HFF-Myc (cell line): ENCODE measurements at regions not wholly inside any gene's neighbourhood (a gene's known extent, or its start where the extent isn't known, plus 50 kb on each side); places are given as distances from the start of the nearest gene placed in this dataset.

ENCODE experiments used
- DNase-seq: peaks from one replicate; pipeline ENCODE4 v3.0.0-alpha.2; 2011; ENCODE audit warnings: low read depth; ENCODE audit errors: extremely low read depth
- H3K4me3 ChIP-seq: replicated peaks from 2 replicates; pipeline ENCODE4 v1.5.1; 2011; ENCODE audit warnings: low read depth, mild to moderate bottlenecking, control low read depth, low read length
- CTCF ChIP-seq: IDR thresholded peaks from 2 replicates; pipeline ENCODE4 v1.5.1; 2012; ENCODE audit warnings: mild to moderate bottlenecking, low read depth, low read length, control low read depth; ENCODE audit errors: missing control alignments

GRCh38 chr2:71944183-71944550 is 203.5 kb downstream of the CYP26B1 start:
- no peak overlapping the region for H3K4me3 ChIP-seq
- no peak for DNase-seq
- TF ChIP-seq CTCF, result no peak

- no peak for TF ChIP-seq CTCF
- H3K4me3 ChIP-seq, result no peak overlapping the region
- no peak for DNase-seq
Measured at GRCh38 chr2:71943238-71944182, 204.2 kb downstream of the CYP26B1 start.

GRCh38 chr2:71941726-71942525 is 205.7 kb downstream of the CYP26B1 start:
- TF ChIP-seq CTCF, result no peak
- DNase-seq, result no peak
- H3K4me3 ChIP-seq, result no peak overlapping the region

GRCh38 chr2:71940695-71941094 is 207.0 kb downstream of the CYP26B1 start:
- no peak for DNase-seq
- no peak overlapping the region for H3K4me3 ChIP-seq
- no peak for TF ChIP-seq CTCF

- TF ChIP-seq CTCF, result no peak
- no peak for DNase-seq
- no peak overlapping the region for H3K4me3 ChIP-seq
Measured at GRCh38 chr2:71939588-71940535, 207.8 kb downstream of the CYP26B1 start.
